ENCODE measurements at regions not wholly inside any gene's neighbourhood (a gene's known extent, or its start where the extent isn't known, plus 50 kb on each side); places are given as distances from the start of the nearest gene placed in this dataset.

DNA sequence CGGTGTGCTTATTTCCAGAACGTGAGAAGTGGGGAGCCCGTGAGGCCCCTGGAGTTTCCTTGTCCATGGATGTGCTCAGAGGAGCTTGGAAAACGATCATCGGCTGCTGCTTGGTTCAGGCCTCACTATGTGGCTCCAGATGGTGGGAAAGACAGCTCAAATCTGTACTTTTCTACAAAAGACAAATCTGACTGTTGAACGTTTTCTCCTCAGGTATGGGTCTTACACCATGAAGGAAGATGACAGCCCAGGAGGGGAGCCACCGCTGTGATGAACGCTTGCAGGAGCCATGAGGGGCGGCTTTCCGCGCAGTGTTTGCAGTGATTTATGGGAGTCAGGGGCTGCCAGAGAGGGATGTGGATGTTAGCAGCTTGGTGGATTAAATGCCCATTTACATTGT, 109.4 kb upstream of the E2F8 start:
- TF ChIP-seq, protein P1, sequence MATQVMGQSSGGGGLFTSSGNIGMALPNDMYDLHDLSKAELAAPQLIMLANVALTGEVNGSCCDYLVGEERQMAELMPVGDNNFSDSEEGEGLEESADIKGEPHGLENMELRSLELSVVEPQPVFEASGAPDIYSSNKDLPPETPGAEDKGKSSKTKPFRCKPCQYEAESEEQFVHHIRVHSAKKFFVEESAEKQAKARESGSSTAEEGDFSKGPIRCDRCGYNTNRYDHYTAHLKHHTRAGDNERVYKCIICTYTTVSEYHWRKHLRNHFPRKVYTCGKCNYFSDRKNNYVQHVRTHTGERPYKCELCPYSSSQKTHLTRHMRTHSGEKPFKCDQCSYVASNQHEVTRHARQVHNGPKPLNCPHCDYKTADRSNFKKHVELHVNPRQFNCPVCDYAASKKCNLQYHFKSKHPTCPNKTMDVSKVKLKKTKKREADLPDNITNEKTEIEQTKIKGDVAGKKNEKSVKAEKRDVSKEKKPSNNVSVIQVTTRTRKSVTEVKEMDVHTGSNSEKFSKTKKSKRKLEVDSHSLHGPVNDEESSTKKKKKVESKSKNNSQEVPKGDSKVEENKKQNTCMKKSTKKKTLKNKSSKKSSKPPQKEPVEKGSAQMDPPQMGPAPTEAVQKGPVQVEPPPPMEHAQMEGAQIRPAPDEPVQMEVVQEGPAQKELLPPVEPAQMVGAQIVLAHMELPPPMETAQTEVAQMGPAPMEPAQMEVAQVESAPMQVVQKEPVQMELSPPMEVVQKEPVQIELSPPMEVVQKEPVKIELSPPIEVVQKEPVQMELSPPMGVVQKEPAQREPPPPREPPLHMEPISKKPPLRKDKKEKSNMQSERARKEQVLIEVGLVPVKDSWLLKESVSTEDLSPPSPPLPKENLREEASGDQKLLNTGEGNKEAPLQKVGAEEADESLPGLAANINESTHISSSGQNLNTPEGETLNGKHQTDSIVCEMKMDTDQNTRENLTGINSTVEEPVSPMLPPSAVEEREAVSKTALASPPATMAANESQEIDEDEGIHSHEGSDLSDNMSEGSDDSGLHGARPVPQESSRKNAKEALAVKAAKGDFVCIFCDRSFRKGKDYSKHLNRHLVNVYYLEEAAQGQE (IDR thresholded peaks at IDR 0.05; ENCODE audit: insufficient read depth in 1 of 2, low read depth in 2 of 2, low read length in 2 of 2): no peak
- TF ChIP-seq TAF1 (IDR thresholded peaks at IDR 0.05; ENCODE audit: borderline replicate concordance, insufficient read depth, low read length) (no peak), FOXP2 (optimal IDR thresholded peaks at IDR 0.05; ENCODE audit: borderline replicate concordance, extremely low read depth, extremely low read length, insufficient read depth) (no peak), POLR2AphosphoS5 (IDR thresholded peaks at IDR 0.05; ENCODE audit: low read depth, low read length) (no peak), SIN3A (IDR thresholded peaks at IDR 0.05; ENCODE audit: borderline replicate concordance, insufficient read depth, low read length) (no peak)

DNA sequence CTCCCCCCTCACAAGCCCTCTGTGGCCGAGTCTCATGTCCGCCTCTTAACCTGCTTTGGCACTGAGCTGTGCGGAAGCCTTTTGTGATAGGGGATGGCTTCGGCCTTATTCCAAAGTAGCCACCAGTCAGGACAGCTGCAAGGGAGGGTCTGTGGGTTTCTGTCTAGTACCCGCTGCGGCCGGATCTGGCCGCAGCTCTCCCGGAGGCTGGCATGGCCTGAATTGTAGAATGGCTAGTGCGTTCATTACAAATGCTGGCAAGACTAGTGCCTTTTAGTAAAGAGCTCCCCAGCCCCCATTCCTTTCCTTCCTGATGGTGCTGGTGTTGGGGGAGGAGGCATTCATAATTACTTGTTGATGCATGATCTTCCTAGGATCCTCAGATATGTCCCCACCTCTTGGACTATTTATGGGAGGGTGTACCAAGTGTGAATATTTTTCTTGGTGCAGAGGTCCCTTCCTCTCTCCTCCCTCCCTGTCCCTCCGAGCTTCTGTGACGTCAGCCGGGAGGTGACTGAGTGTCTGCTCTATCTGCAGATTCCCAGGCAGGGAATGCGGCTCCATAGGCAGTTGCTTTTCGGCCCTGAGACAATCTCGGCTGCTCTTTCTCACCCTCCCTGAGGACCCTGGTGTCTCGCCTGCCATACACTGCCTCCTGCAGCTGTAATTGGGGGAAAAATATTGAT, 108.7 kb upstream of the E2F8 start:
- TF ChIP-seq POLR2AphosphoS5 (IDR thresholded peaks at IDR 0.05; ENCODE audit: low read depth, low read length) (no peak), TAF1 (IDR thresholded peaks at IDR 0.05; ENCODE audit: borderline replicate concordance, insufficient read depth, low read length) (no peak), SIN3A (IDR thresholded peaks at IDR 0.05; ENCODE audit: borderline replicate concordance, insufficient read depth, low read length) (no peak), FOXP2 (optimal IDR thresholded peaks at IDR 0.05; ENCODE audit: borderline replicate concordance, extremely low read depth, extremely low read length, insufficient read depth) (no peak)
- TF ChIP-seq, protein P1 (IDR thresholded peaks at IDR 0.05; ENCODE audit: insufficient read depth in 1 of 2, low read depth in 2 of 2, low read length in 2 of 2): no peak

DNA sequence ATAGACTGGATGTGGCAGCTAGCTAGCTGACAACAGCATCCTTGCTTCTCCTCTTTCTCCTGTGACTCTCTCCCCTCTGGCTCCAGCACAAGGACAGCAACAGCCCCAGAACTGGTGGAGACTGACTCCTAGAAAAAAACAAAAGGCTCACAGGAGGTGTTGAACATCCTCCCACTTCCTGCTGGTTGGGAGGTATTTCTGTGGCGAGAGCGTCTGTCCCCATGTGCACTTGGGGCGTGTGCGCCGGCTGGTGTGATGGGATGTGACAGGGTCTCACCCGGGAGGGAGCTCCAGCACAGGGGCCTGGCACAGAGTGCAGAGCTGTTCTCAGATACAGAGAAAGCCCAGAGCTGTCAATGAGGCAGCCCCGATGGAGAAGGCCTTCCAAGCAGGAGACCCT, 107.2 kb upstream of the E2F8 start:
- TF ChIP-seq TAF1 (IDR thresholded peaks at IDR 0.05; ENCODE audit: borderline replicate concordance, insufficient read depth, low read length): no peak
- TF ChIP-seq, protein P1 (IDR thresholded peaks at IDR 0.05; ENCODE audit: insufficient read depth in 1 of 2, low read depth in 2 of 2, low read length in 2 of 2): peak in 1 of 2 experiments; percentile 81; a peak in 2 of 4 replicates
- no peak for TF ChIP-seq POLR2AphosphoS5 (IDR thresholded peaks at IDR 0.05; ENCODE audit: low read depth, low read length)
- no peak for TF ChIP-seq SIN3A (IDR thresholded peaks at IDR 0.05; ENCODE audit: borderline replicate concordance, insufficient read depth, low read length)
- TF ChIP-seq FOXP2 (optimal IDR thresholded peaks at IDR 0.05; ENCODE audit: borderline replicate concordance, extremely low read depth, extremely low read length, insufficient read depth): no peak

DNA sequence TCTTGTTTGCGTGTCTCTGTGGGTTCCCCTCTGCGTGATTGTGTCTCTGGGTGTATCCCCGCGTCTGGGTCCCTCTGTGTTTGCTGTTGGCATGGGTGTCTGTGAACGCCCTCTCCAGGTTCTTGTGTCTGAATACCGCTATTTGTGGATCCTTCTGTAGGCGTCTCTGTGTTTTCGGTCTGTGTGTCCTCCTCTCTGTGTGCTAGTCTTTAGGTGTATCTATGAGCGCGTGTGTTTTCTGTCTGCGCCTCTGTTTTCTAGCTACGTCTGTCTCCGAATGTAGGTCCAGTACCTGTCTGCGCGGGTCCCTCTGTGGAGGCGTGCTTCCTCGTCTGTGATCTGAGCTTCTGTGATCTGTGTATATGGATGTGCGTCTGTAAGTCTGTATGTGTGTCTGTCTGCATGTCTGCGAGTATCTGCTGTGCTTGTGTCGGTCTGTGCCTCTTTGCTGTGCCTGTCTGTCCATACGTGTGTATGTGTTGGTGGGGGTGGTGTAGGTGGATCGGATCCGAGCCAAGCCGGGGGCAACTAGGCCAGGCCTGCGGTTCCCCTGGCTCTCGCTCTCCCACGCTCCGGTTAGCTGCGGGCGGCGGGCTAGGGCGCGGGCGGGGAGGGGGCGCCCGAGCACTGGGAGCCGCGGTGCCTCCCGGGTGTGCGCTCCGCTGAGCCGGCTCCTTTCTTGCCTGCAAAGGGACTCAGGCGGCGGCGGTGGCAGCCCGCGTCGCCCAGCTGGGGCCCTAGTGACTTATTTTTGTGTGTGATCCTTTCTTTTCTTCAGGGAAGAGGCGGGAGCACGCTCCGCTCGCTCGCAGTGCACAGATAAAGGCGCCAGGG, 105.3 kb upstream of the E2F8 start:
- TF ChIP-seq SIN3A (IDR thresholded peaks at IDR 0.05; ENCODE audit: borderline replicate concordance, insufficient read depth, low read length): no peak
- no peak for TF ChIP-seq FOXP2 (optimal IDR thresholded peaks at IDR 0.05; ENCODE audit: borderline replicate concordance, extremely low read depth, extremely low read length, insufficient read depth)
- TF ChIP-seq TAF1 (IDR thresholded peaks at IDR 0.05; ENCODE audit: borderline replicate concordance, insufficient read depth, low read length): no peak
- TF ChIP-seq, protein P1 (IDR thresholded peaks at IDR 0.05; ENCODE audit: insufficient read depth in 1 of 2, low read depth in 2 of 2, low read length in 2 of 2): no peak
- TF ChIP-seq POLR2AphosphoS5 (IDR thresholded peaks at IDR 0.05; ENCODE audit: low read depth, low read length): no peak

Measured in PFSK-1 (cell line).